Endothelial cell of umbilical vein (primary cell): ENCODE measurements at regions not wholly inside any gene's neighbourhood (a gene's known extent, or its start where the extent isn't known, plus 50 kb on each side); places are given as distances from the start of the nearest gene placed in this dataset.

Experiments used
- POLR2A ChIP-seq: IDR thresholded peaks from 2 replicates; pipeline ENCODE4 v1.6.1; 2012; ENCODE audit warnings: low read depth, mild to moderate bottlenecking, control low read depth, low read length
- POLR2AphosphoS5 ChIP-seq: IDR thresholded peaks from 2 replicates; pipeline ENCODE4 v1.6.1; 2012; ENCODE audit warnings: low read depth, mild to moderate bottlenecking, control low read depth, low read length, moderate library complexity; ENCODE audit not compliant: insufficient read depth
- TF ChIP-seq, protein P1 (sequence below), 2 donors: IDR thresholded peaks; 1 replicate in 1 of 2; 2 replicates in 1 of 2; pipeline ENCODE4 v1.5.1; 2011; ENCODE audit warnings: low read length in 2 of 2, mild to moderate bottlenecking in 2 of 2, moderate library complexity in 2 of 2, control low read depth in 1 of 2, inconsistent platforms in 1 of 2, low read depth in 1 of 2; ENCODE audit not compliant: insufficient read depth in 1 of 2; ENCODE audit errors: extremely low read depth in 1 of 2

GRCh38 chr7:77466450-77466849, 50.3 kb upstream of the GSAP start:
- TF ChIP-seq, protein P1, sequence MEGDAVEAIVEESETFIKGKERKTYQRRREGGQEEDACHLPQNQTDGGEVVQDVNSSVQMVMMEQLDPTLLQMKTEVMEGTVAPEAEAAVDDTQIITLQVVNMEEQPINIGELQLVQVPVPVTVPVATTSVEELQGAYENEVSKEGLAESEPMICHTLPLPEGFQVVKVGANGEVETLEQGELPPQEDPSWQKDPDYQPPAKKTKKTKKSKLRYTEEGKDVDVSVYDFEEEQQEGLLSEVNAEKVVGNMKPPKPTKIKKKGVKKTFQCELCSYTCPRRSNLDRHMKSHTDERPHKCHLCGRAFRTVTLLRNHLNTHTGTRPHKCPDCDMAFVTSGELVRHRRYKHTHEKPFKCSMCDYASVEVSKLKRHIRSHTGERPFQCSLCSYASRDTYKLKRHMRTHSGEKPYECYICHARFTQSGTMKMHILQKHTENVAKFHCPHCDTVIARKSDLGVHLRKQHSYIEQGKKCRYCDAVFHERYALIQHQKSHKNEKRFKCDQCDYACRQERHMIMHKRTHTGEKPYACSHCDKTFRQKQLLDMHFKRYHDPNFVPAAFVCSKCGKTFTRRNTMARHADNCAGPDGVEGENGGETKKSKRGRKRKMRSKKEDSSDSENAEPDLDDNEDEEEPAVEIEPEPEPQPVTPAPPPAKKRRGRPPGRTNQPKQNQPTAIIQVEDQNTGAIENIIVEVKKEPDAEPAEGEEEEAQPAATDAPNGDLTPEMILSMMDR (IDR thresholded peaks at IDR 0.05; ENCODE audit: extremely low read depth in 1 of 2, insufficient read depth in 1 of 2, low read depth in 1 of 2, low read length in 2 of 2): no peak
- TF ChIP-seq POLR2AphosphoS5: no peak
- TF ChIP-seq POLR2A: no peak
